Upper lobe of left lung (tissue), 6 donors: ENCODE measurements at regions not wholly inside any gene's neighbourhood (a gene's known extent, or its start where the extent isn't known, plus 50 kb on each side); places are given as distances from the start of the nearest gene placed in this dataset.

Source experiments
- ATAC-seq, 2 donors: fragments of 200-7000 bp; cut with Tn5 transposase; one replicate each; pipeline ENCODE4 v1.9.1; 2022; ENCODE audit warnings: mild to moderate bottlenecking in 2 of 2, moderate library complexity in 2 of 2; ENCODE audit not compliant: low FRiP score in 2 of 2
- DNase-seq, 2 donors: peaks; one replicate each; pipeline ENCODE4 v3.0.0-alpha.2; 2019 to 2020
- H3K27ac ChIP-seq, 4 donors: fragments of 200-600 bp; sonication (generic); one replicate each; pipeline ENCODE4 v1.5.1; 2016 to 2019
- H3K27me3 ChIP-seq, 4 donors: fragments of 200-600 bp; sonication (generic); one replicate each; pipeline ENCODE4 v1.5.1; 2017 to 2019
- H3K36me3 ChIP-seq, 4 donors: fragments of 200-600 bp; sonication (generic); one replicate each; pipeline ENCODE4 v1.5.1; 2016 to 2019
- H3K4me1 ChIP-seq, 4 donors: fragments of 200-600 bp; sonication (generic); one replicate each; pipeline ENCODE4 v1.5.1; 2018 to 2019
- H3K4me3 ChIP-seq, 4 donors: fragments of 200-600 bp; sonication (generic); one replicate each; pipeline ENCODE4 v1.5.1; 2017 to 2019; ENCODE audit warnings: mild to moderate bottlenecking in 2 of 4, moderate library complexity in 1 of 4
- H3K9me3 ChIP-seq, 4 donors: fragments of 200-600 bp; sonication (generic); one replicate each; pipeline ENCODE4 v1.5.1; 2018 to 2019
- CTCF ChIP-seq, 6 experiments: fragments of 450-650 bp in 4 of 6; fragments of 200-600 bp in 2 of 6; sonication (generic) in 2 of 6; IDR thresholded peaks; one replicate each; pipeline ENCODE4 v1.5.1; 2016 to 2019; ENCODE audit warnings: antibody characterized with exemption in 6 of 6
- EP300 ChIP-seq, 4 donors: sonication (generic); formaldehyde crosslinking; IDR thresholded peaks; one replicate each; pipeline ENCODE4 v1.5.1; 2017; ENCODE audit warnings: antibody characterized with exemption in 4 of 4, control low read depth in 2 of 4
- POLR2A ChIP-seq, 4 donors: fragments of 450-650 bp; IDR thresholded peaks; one replicate each; pipeline ENCODE4 v1.5.1; 2016 to 2017; ENCODE audit warnings: antibody characterized with exemption in 4 of 4, mild to moderate bottlenecking in 2 of 4
- POLR2AphosphoS5 ChIP-seq, 2 donors: sonication (generic); formaldehyde crosslinking; IDR thresholded peaks; one replicate each; pipeline ENCODE4 v1.5.1; 2017; ENCODE audit warnings: antibody characterized with exemption in 2 of 2
- WGBS, 2 donors: methylation state at CpG; one replicate each; pipeline ENCODE4 v1.1.5; 2017 to 2018; 5-methylcytosine and 5-hydroxymethylcytosine counted together
- donor health status: DM: no; HTN: no; CAD: no; lungs with moderate emphysema.
- donor health status: DM: no; HTN: yes; CAD: no; lungs with severe emphysema.

GRCh38 chr4:149923736-149924135 is 108.1 kb upstream of the IQCM start:
- Histone ChIP-seq H3K27me3 (no peaks in the 10 kb centered on the region), H3K36me3 (no peaks in the 10 kb centered on the region), H3K4me3 (no peak overlapping the region), H3K4me1 (no peaks in the 10 kb centered on the region), H3K9me3 (no peaks in the 10 kb centered on the region), H3K27ac (no peak overlapping the region)
- DNase-seq = no peak
- ATAC-seq = no peak
- TF ChIP-seq POLR2AphosphoS5 (IDR thresholded peaks at IDR 0.05) (no peak), POLR2A (IDR thresholded peaks at IDR 0.05) (no peak), CTCF (IDR thresholded peaks at IDR 0.05) (no peak), EP300 (IDR thresholded peaks at IDR 0.05) (no peak)
- WGBS, 2 donors = 91 to 95% methylated on average over 4 to 6 of the region's 6 CpGs

GRCh38 chr4:149927514-149927913 is 111.9 kb upstream of the IQCM start:
- H3K27ac ChIP-seq = no peak overlapping the region
- TF ChIP-seq CTCF (IDR thresholded peaks at IDR 0.05) (no peak), EP300 (IDR thresholded peaks at IDR 0.05) (no peak), POLR2AphosphoS5 (IDR thresholded peaks at IDR 0.05) (no peak), POLR2A (IDR thresholded peaks at IDR 0.05) (no peak)
- no peak for ATAC-seq
- no peak for DNase-seq
- WGBS, 2 donors = 89 to 95% methylated on average over 3 of the region's 3 CpGs
- no peaks in the 10 kb centered on the region for H3K9me3 ChIP-seq
- no peak overlapping the region for H3K4me3 ChIP-seq
- no peaks in the 10 kb centered on the region for H3K36me3 ChIP-seq
- H3K27me3 ChIP-seq = no peaks in the 10 kb centered on the region
- no peaks in the 10 kb centered on the region for H3K4me1 ChIP-seq

GRCh38 chr4:149928507-149928906 is 112.9 kb upstream of the IQCM start:
- H3K4me3 ChIP-seq = no peak overlapping the region
- H3K4me1 ChIP-seq = no peaks in the 10 kb centered on the region
- DNase-seq (no peak), ATAC-seq (no peak)
- H3K9me3 ChIP-seq = no peaks in the 10 kb centered on the region
- no peaks in the 10 kb centered on the region for H3K27me3 ChIP-seq
- H3K27ac ChIP-seq = no peak overlapping the region
- TF ChIP-seq POLR2A (IDR thresholded peaks at IDR 0.05) (no peak), POLR2AphosphoS5 (IDR thresholded peaks at IDR 0.05) (no peak), EP300 (IDR thresholded peaks at IDR 0.05) (no peak), CTCF (IDR thresholded peaks at IDR 0.05) (no peak)
- H3K36me3 ChIP-seq = no peaks in the 10 kb centered on the region
- 96 to 97% methylated on average over 1 of the region's 1 CpG for WGBS, 2 donors

GRCh38 chr4:149931431-149931830 is 115.8 kb upstream of the IQCM start:
- DNase-seq (no peak), ATAC-seq (no peak)
- no peak overlapping the region for H3K4me3 ChIP-seq
- WGBS, 2 donors = 48 to 66% methylated on average over 2 of the region's 2 CpGs
- no peaks in the 10 kb centered on the region for H3K4me1 ChIP-seq
- TF ChIP-seq POLR2A (IDR thresholded peaks at IDR 0.05) (no peak), EP300 (IDR thresholded peaks at IDR 0.05) (no peak), CTCF (IDR thresholded peaks at IDR 0.05) (no peak)
- H3K9me3 ChIP-seq = no peaks in the 10 kb centered on the region
- no peaks in the 10 kb centered on the region for H3K27me3 ChIP-seq
- no peaks in the 10 kb centered on the region for H3K36me3 ChIP-seq
- no peak overlapping the region for H3K27ac ChIP-seq

- Histone ChIP-seq H3K9me3 (no peaks in the 10 kb centered on the region), H3K4me1 (no peaks in the 10 kb centered on the region), H3K27me3 (no peaks in the 10 kb centered on the region), H3K4me3 (no peak overlapping the region), H3K27ac (no peak overlapping the region), H3K36me3 (no peaks in the 10 kb centered on the region)
- 78 to 85% methylated on average over 3 of the region's 3 CpGs for WGBS, 2 donors
- DNase-seq (no peak), ATAC-seq (no peak)
- no peak for TF ChIP-seq CTCF (IDR thresholded peaks at IDR 0.05)
- TF ChIP-seq EP300 (IDR thresholded peaks at IDR 0.05) = no peak
- TF ChIP-seq POLR2AphosphoS5 (IDR thresholded peaks at IDR 0.05) = no peak
Observed at GRCh38 chr4:149932188-149932587, 116.5 kb upstream of the IQCM start.
